Mesothelial cell of epicardium (in vitro differentiated cells): ENCODE measurements at regions not wholly inside any gene's neighbourhood (a gene's known extent, or its start where the extent isn't known, plus 50 kb on each side); places are given as distances from the start of the nearest gene placed in this dataset.

ENCODE experiments used
- DNase-seq, 2 experiments: peaks; one replicate each; pipeline ENCODE4 v3.0.0; 2021; ENCODE audit warnings: low spot score in 2 of 2; ENCODE audit not compliant: unreplicated experiment in 2 of 2
- H3K27ac Mint-ChIP-seq: 2 replicates; pipeline ENCODE4 v1.8.0; 2021; ENCODE audit warnings: mixed read lengths
- H3K27me3 Mint-ChIP-seq: 2 replicates; pipeline ENCODE4 v1.8.0; 2021; ENCODE audit warnings: low read depth, mixed read lengths
- H3K36me3 Mint-ChIP-seq: 2 replicates; pipeline ENCODE4 v1.8.0; 2021; ENCODE audit warnings: mixed read lengths
- H3K4me1 Mint-ChIP-seq: 2 replicates; pipeline ENCODE4 v1.8.0; 2021; ENCODE audit warnings: mixed read lengths
- H3K4me3 Mint-ChIP-seq: 2 replicates; pipeline ENCODE4 v1.8.0; 2021; ENCODE audit warnings: mild to moderate bottlenecking, moderate library complexity, mixed read lengths
- H3K9me3 Mint-ChIP-seq: 2 replicates; pipeline ENCODE4 v1.8.0; 2021; ENCODE audit warnings: mixed read lengths
- CTCF ChIP-seq: fragments of 200-600 bp; sonication (generic); IDR thresholded peaks from one replicate; pipeline ENCODE4 v1.5.0; 2021; ENCODE audit warnings: antibody characterized with exemption; ENCODE audit not compliant: unreplicated experiment

- no peak overlapping the region for H3K27ac Mint-ChIP-seq
- no peaks in the 10 kb centered on the region for H3K9me3 Mint-ChIP-seq
- DNase-seq = no peak
Measured at GRCh38 chr21:22575165-22575584, 1577.0 kb downstream of the NCAM2 start.

GRCh38 chr21:22579741-22580140 lies 1581.5 kb downstream of the NCAM2 start:
- Mint-ChIP-seq H3K36me3 (no peaks in the 10 kb centered on the region), H3K9me3 (no peaks in the 10 kb centered on the region), H3K27me3 (no peaks in the 10 kb centered on the region), H3K4me1 (peaks cover 10% of the 10 kb centered on the region), H3K4me3 (no peak overlapping the region), H3K27ac (no peak overlapping the region)
- TF ChIP-seq CTCF = no peak
- no peak for DNase-seq

More at GRCh38 chr21:22575165-22575584, 1577.0 kb downstream of the NCAM2 start:
- TF ChIP-seq CTCF = no peak
- peaks cover 14% of the 10 kb centered on the region for H3K4me1 Mint-ChIP-seq
- H3K4me3 Mint-ChIP-seq = peak overlapping the region; percentile 28
- H3K27me3 Mint-ChIP-seq = no peaks in the 10 kb centered on the region
- no peaks in the 10 kb centered on the region for H3K36me3 Mint-ChIP-seq

GRCh38 chr21:22582026-22582425 lies 1583.8 kb downstream of the NCAM2 start:
- H3K9me3 Mint-ChIP-seq = no peaks in the 10 kb centered on the region
- no peaks in the 10 kb centered on the region for H3K36me3 Mint-ChIP-seq
- H3K27ac Mint-ChIP-seq = no peak overlapping the region
- TF ChIP-seq CTCF = no peak
- DNase-seq = no peak
- peaks cover 6% of the 10 kb centered on the region for H3K4me1 Mint-ChIP-seq
- no peaks in the 10 kb centered on the region for H3K27me3 Mint-ChIP-seq
- no peak overlapping the region for H3K4me3 Mint-ChIP-seq

- Mint-ChIP-seq H3K9me3 (peaks cover 3% of the 10 kb centered on the region), H3K4me1 (peaks cover 6% of the 10 kb centered on the region), H3K27ac (no peak overlapping the region), H3K36me3 (no peaks in the 10 kb centered on the region), H3K4me3 (no peak overlapping the region), H3K27me3 (no peaks in the 10 kb centered on the region)
- no peak for TF ChIP-seq CTCF
- DNase-seq = no peak
Measured at GRCh38 chr21:22584308-22584707, 1586.1 kb downstream of the NCAM2 start.

- no peak overlapping the region for H3K27ac Mint-ChIP-seq
- TF ChIP-seq CTCF = no peak
- no peaks in the 10 kb centered on the region for H3K36me3 Mint-ChIP-seq
- H3K4me1 Mint-ChIP-seq = peaks cover 2% of the 10 kb centered on the region
- H3K4me3 Mint-ChIP-seq = no peak overlapping the region
- DNase-seq = no peak
- H3K27me3 Mint-ChIP-seq = no peaks in the 10 kb centered on the region
- H3K9me3 Mint-ChIP-seq = peaks cover 4% of the 10 kb centered on the region
Measured at GRCh38 chr21:22585558-22585957, 1587.3 kb downstream of the NCAM2 start.

GRCh38 chr21:22597660-22598255 lies 1599.5 kb downstream of the NCAM2 start:
- Mint-ChIP-seq H3K27ac (no peak overlapping the region), H3K27me3 (no peaks in the 10 kb centered on the region), H3K36me3 (no peaks in the 10 kb centered on the region), H3K4me1 (no peaks in the 10 kb centered on the region), H3K4me3 (no peak overlapping the region), H3K9me3 (peaks cover 36% of the 10 kb centered on the region)
- no peak for TF ChIP-seq CTCF
- no peak for DNase-seq
